ENCODE measurements at regions not wholly inside any gene's neighbourhood (a gene's known extent, or its start where the extent isn't known, plus 50 kb on each side); places are given as distances from the start of the nearest gene placed in this dataset.

GRCh38 chrX:39176105-39176504 lies 374.8 kb downstream of the MID1IP1 start:
- no peak for DNase-seq

GRCh38 chrX:39189431-39189830 lies 388.2 kb downstream of the MID1IP1 start:
- DNase-seq = no peak

- DNase-seq = no peak
These were observed 393.4 kb downstream of the MID1IP1 start for GRCh38 chrX:39194673-39195072.

GRCh38 chrX:39195156-39195555 lies 393.9 kb downstream of the MID1IP1 start:
- DNase-seq = no peak

GRCh38 chrX:39196192-39197102 lies 395.2 kb downstream of the MID1IP1 start:
- DNase-seq = peak; percentile 49

- DNase-seq = no peak
These were observed 398.2 kb downstream of the MID1IP1 start for GRCh38 chrX:39199429-39199828.

GRCh38 chrX:39201305-39201990 lies 400.2 kb downstream of the MID1IP1 start:
- DNase-seq = no peak

- DNase-seq = no peak
These were observed 401.4 kb downstream of the MID1IP1 start for GRCh38 chrX:39202641-39203040.

- no peak for DNase-seq
These were observed 402.2 kb downstream of the MID1IP1 start for GRCh38 chrX:39203427-39203826.

GRCh38 chrX:39204353-39204752 lies 403.1 kb downstream of the MID1IP1 start:
- DNase-seq = no peak

- peak; percentile 55 for DNase-seq
These were observed 403.7 kb downstream of the MID1IP1 start for GRCh38 chrX:39204945-39205344.

GRCh38 chrX:39205467-39205866 lies 404.2 kb downstream of the MID1IP1 start:
- no peak for DNase-seq

GRCh38 chrX:39206399-39207145 lies 405.3 kb downstream of the MID1IP1 start:
- DNase-seq = no peak

- DNase-seq = no peak
These were observed 410.2 kb downstream of the MID1IP1 start for GRCh38 chrX:39211501-39211900.

GRCh38 chrX:39212456-39212855 lies 411.2 kb downstream of the MID1IP1 start:
- DNase-seq = peak; percentile 19

- no peak for DNase-seq
These were observed 413.3 kb downstream of the MID1IP1 start for GRCh38 chrX:39214387-39215126.

GRCh38 chrX:39220952-39221351 lies 419.7 kb downstream of the MID1IP1 start:
- no peak for DNase-seq

- no peak for DNase-seq
These were observed 421.3 kb downstream of the MID1IP1 start for GRCh38 chrX:39222346-39223113.

GRCh38 chrX:39226251-39226650 lies 425.0 kb downstream of the MID1IP1 start:
- no peak for DNase-seq

GRCh38 chrX:39227371-39227770 lies 426.1 kb downstream of the MID1IP1 start:
- DNase-seq = no peak

- no peak for DNase-seq
These were observed 436.7 kb downstream of the MID1IP1 start for GRCh38 chrX:39238006-39238405.

- DNase-seq = no peak
These were observed 440.9 kb downstream of the MID1IP1 start for GRCh38 chrX:39242187-39242586.

Measured in activated naive CD4-positive, alpha-beta T cell treated with Interleukin-2 at 50 U/mL for 16 hours (primary cell).